ENCODE measurements at regions not wholly inside any gene's neighbourhood (a gene's known extent, or its start where the extent isn't known, plus 50 kb on each side); places are given as distances from the start of the nearest gene placed in this dataset.

DNA sequence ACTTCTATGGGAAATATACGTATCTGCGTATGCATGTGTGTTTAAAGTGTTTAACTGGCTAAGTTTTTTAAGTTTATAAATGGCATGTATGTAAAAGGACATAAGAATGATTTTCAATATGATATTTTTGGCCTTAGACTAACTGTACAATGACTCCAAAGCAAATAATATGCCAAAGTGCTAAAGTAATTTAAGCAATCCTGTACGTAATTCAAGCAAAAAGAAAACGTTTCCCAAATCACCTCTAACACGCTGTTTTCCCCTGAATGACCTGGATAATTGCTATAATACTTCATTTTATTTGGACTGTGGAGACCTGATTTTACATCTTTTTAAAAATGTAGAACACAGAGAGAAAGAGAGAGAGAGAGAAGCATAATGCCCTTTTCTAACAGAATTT lies 183.0 kb upstream of the HAND2 start:
- no peak for DNase-seq (ENCODE audit: low spot score)
- TF ChIP-seq, protein P1, sequence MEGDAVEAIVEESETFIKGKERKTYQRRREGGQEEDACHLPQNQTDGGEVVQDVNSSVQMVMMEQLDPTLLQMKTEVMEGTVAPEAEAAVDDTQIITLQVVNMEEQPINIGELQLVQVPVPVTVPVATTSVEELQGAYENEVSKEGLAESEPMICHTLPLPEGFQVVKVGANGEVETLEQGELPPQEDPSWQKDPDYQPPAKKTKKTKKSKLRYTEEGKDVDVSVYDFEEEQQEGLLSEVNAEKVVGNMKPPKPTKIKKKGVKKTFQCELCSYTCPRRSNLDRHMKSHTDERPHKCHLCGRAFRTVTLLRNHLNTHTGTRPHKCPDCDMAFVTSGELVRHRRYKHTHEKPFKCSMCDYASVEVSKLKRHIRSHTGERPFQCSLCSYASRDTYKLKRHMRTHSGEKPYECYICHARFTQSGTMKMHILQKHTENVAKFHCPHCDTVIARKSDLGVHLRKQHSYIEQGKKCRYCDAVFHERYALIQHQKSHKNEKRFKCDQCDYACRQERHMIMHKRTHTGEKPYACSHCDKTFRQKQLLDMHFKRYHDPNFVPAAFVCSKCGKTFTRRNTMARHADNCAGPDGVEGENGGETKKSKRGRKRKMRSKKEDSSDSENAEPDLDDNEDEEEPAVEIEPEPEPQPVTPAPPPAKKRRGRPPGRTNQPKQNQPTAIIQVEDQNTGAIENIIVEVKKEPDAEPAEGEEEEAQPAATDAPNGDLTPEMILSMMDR (IDR thresholded peaks at IDR 0.05; ENCODE audit: extremely low read depth, insufficient read depth, missing control alignments), result no peak
- in situ Hi-C loops (cut with MboI; ENCODE audit: low pct_unique_long_range_greater_than_20kb, low sequenced_read_pairs, unreplicated experiment), result no loop called here

- TF ChIP-seq, protein P1 (IDR thresholded peaks at IDR 0.05; ENCODE audit: extremely low read depth, insufficient read depth, missing control alignments), result no peak
- in situ Hi-C loops (cut with MboI; ENCODE audit: low pct_unique_long_range_greater_than_20kb, low sequenced_read_pairs, unreplicated experiment), result no loop called here
- DNase-seq (ENCODE audit: low spot score), result no peak
Observed at GRCh38 chr4:173707658-173708419, 177.8 kb upstream of the HAND2 start.

GRCh38 chr4:173704201-173704600 lies 174.2 kb upstream of the HAND2 start:
- in situ Hi-C loops (cut with MboI; ENCODE audit: low pct_unique_long_range_greater_than_20kb, low sequenced_read_pairs, unreplicated experiment), result no loop called here
- TF ChIP-seq, protein P1 (IDR thresholded peaks at IDR 0.05; ENCODE audit: extremely low read depth, insufficient read depth, missing control alignments), result no peak
- DNase-seq (ENCODE audit: low spot score), result no peak

DNA sequence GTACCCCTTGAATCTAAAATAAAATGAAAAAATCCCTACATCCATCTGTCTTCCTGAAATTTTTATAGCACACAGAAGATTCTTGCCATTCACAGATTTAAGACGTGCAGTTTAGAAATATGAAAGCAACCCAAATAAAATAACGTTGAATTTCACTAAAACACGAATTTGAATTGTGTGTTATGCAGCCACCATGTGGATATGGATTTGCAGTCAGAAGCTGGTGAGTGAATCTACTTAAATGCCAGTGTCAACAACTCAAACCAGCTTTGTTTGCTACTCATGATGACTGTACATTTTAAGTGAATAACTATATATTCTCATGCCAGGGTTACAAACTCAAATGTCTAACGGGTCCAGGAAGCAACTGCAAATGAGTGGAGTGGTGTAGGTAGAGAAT lies 173.0 kb upstream of the HAND2 start:
- in situ Hi-C loops (cut with MboI; ENCODE audit: low pct_unique_long_range_greater_than_20kb, low sequenced_read_pairs, unreplicated experiment), result no loop called here
- no peak for DNase-seq (ENCODE audit: low spot score)

GRCh38 chr4:173700650-173701049 lies 170.6 kb upstream of the HAND2 start:
- TF ChIP-seq, protein P1 (IDR thresholded peaks at IDR 0.05; ENCODE audit: extremely low read depth, insufficient read depth, missing control alignments), result no peak
- in situ Hi-C loops (cut with MboI; ENCODE audit: low pct_unique_long_range_greater_than_20kb, low sequenced_read_pairs, unreplicated experiment), result no loop called here
- no peak for DNase-seq (ENCODE audit: low spot score)

More for the DNA sequence above, 173.0 kb upstream of the HAND2 start:
- TF ChIP-seq, protein P1 (IDR thresholded peaks at IDR 0.05; ENCODE audit: extremely low read depth, insufficient read depth, missing control alignments), result no peak

- in situ Hi-C loops (cut with MboI; ENCODE audit: low pct_unique_long_range_greater_than_20kb, low sequenced_read_pairs, unreplicated experiment), result no loop called here
- DNase-seq (ENCODE audit: low spot score), result no peak
- TF ChIP-seq, protein P1 (IDR thresholded peaks at IDR 0.05; ENCODE audit: extremely low read depth, insufficient read depth, missing control alignments), result no peak
Observed at GRCh38 chr4:173699841-173700475, 169.9 kb upstream of the HAND2 start.
